HG02973 (cell line): ENCODE measurements at regions not wholly inside any gene's neighbourhood (a gene's known extent, or its start where the extent isn't known, plus 50 kb on each side); places are given as distances from the start of the nearest gene placed in this dataset.
A peak's percentile ranks its signal among the peaks of the same experiment; 100 is the strongest.
"Not testable (repeated sequence)": the region's sequence is repeated elsewhere in the genome, so short reads cannot be mapped to it uniquely, and the experiment has no call there.

Experiments used
- ATAC-seq: cut with Tn5 transposase; IDR thresholded peaks from one replicate; pipeline ENCODE4 v1.9.1; 2021; ENCODE audit warnings: moderate library complexity; ENCODE audit not compliant: unreplicated experiment

GRCh38 chrX:2640436-2641150 is 50.5 kb upstream of the CD99 start:
- ATAC-seq, result no peak

GRCh38 chrX:2638279-2638678 is 52.8 kb upstream of the CD99 start:
- no peak for ATAC-seq

- ATAC-seq, result no peak
These were observed 55.8 kb upstream of the CD99 start for GRCh38 chrX:2635342-2635741.

- ATAC-seq, result no peak
These were observed 58.3 kb upstream of the CD99 start for GRCh38 chrX:2632533-2633504.

GRCh38 chrX:2631743-2632532 is 59.2 kb upstream of the CD99 start:
- ATAC-seq, result no peak

- not testable (repeated sequence) for ATAC-seq
These were observed 60.0 kb upstream of the CD99 start for GRCh38 chrX:2630935-2631742.

- not testable (repeated sequence) for ATAC-seq
These were observed 60.8 kb upstream of the CD99 start for GRCh38 chrX:2630008-2630934.

GRCh38 chrX:2629316-2630007 is 61.6 kb upstream of the CD99 start:
- ATAC-seq, result no peak

GRCh38 chrX:2628751-2629315 is 62.3 kb upstream of the CD99 start:
- ATAC-seq, result no peak

- ATAC-seq, result peak; percentile 70
These were observed 63.7 kb upstream of the CD99 start for GRCh38 chrX:2627272-2627867.

- no peak for ATAC-seq
These were observed 64.3 kb upstream of the CD99 start for GRCh38 chrX:2626750-2627149.

- no peak for ATAC-seq
These were observed 70.5 kb upstream of the CD99 start for GRCh38 chrX:2620576-2620975.

GRCh38 chrX:2618516-2618915 is 72.6 kb upstream of the CD99 start:
- ATAC-seq, result no peak

- ATAC-seq, result no peak
These were observed 76.2 kb upstream of the CD99 start for GRCh38 chrX:2614911-2615310.

- ATAC-seq, result no peak
These were observed 80.6 kb upstream of the CD99 start for GRCh38 chrX:2610246-2611170.

GRCh38 chrX:2609431-2610238 is 81.5 kb upstream of the CD99 start:
- no peak for ATAC-seq
